Endothelial cell of umbilical vein (primary cell): ENCODE measurements at regions not wholly inside any gene's neighbourhood (a gene's known extent, or its start where the extent isn't known, plus 50 kb on each side); places are given as distances from the start of the nearest gene placed in this dataset.

Experiments used
- EZH2 ChIP-seq: IDR thresholded peaks from 2 replicates; pipeline ENCODE4 v1.6.1; 2012; ENCODE audit warnings: borderline replicate concordance, low read depth, mild to moderate bottlenecking, moderate library complexity, low read length, inconsistent platforms; ENCODE audit not compliant: severe bottlenecking
- FOS ChIP-seq: IDR thresholded peaks from 2 replicates; pipeline ENCODE4 v1.6.1; 2011; ENCODE audit warnings: mild to moderate bottlenecking, low read length, moderate library complexity, borderline replicate concordance; ENCODE audit not compliant: insufficient read depth
- MAX ChIP-seq: IDR thresholded peaks from 2 replicates; pipeline ENCODE4 v1.6.1; 2011; ENCODE audit not compliant: insufficient read depth, insufficient read length
- MYC ChIP-seq: IDR thresholded peaks from one replicate; pipeline ENCODE4 v1.6.1; 2011; ENCODE audit warnings: mild to moderate bottlenecking, low read depth, low read length
- POLR2A ChIP-seq: IDR thresholded peaks from 2 replicates; pipeline ENCODE4 v1.6.1; 2012; ENCODE audit warnings: low read depth, mild to moderate bottlenecking, control low read depth, low read length
- POLR2AphosphoS5 ChIP-seq: IDR thresholded peaks from 2 replicates; pipeline ENCODE4 v1.6.1; 2012; ENCODE audit warnings: low read depth, mild to moderate bottlenecking, control low read depth, low read length, moderate library complexity; ENCODE audit not compliant: insufficient read depth
- TF ChIP-seq, protein P1 (sequence below), 2 donors: IDR thresholded peaks; 1 replicate in 1 of 2; 2 replicates in 1 of 2; pipeline ENCODE4 v1.5.1; 2011; ENCODE audit warnings: low read length in 2 of 2, mild to moderate bottlenecking in 2 of 2, moderate library complexity in 2 of 2, control low read depth in 1 of 2, inconsistent platforms in 1 of 2, low read depth in 1 of 2; ENCODE audit not compliant: insufficient read depth in 1 of 2; ENCODE audit errors: extremely low read depth in 1 of 2

DNA sequence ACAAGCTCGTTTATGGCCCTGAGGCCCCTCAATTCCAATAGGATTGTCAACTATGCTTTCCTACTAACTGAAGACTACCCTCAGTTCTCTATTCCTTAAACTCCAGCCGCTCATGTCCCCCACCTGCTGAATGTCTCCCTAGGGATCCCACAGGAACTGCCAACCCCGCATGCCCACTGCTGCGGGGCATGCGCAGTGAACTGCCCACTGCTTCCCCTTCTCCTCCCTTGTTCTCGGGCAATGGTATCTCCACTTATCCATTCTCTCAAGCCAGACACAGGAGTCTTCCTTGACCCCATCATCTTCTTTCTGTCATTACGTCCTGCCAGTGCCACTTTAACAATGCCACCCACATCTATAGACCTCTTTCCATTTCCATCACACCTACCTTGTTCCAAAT lies 90.0 kb downstream of the FGF18 start:
- TF ChIP-seq POLR2A (no peak), EZH2 (no peak), POLR2AphosphoS5 (no peak), MYC (no peak), FOS (no peak), MAX (no peak)
- TF ChIP-seq, protein P1, sequence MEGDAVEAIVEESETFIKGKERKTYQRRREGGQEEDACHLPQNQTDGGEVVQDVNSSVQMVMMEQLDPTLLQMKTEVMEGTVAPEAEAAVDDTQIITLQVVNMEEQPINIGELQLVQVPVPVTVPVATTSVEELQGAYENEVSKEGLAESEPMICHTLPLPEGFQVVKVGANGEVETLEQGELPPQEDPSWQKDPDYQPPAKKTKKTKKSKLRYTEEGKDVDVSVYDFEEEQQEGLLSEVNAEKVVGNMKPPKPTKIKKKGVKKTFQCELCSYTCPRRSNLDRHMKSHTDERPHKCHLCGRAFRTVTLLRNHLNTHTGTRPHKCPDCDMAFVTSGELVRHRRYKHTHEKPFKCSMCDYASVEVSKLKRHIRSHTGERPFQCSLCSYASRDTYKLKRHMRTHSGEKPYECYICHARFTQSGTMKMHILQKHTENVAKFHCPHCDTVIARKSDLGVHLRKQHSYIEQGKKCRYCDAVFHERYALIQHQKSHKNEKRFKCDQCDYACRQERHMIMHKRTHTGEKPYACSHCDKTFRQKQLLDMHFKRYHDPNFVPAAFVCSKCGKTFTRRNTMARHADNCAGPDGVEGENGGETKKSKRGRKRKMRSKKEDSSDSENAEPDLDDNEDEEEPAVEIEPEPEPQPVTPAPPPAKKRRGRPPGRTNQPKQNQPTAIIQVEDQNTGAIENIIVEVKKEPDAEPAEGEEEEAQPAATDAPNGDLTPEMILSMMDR (IDR thresholded peaks at IDR 0.05; ENCODE audit: extremely low read depth in 1 of 2, insufficient read depth in 1 of 2, low read depth in 1 of 2, low read length in 2 of 2), result no peak
